Inflammatory macrophage treated with lipopolysaccharide for 4 hours (primary cell): ENCODE measurements at regions not wholly inside any gene's neighbourhood (a gene's known extent, or its start where the extent isn't known, plus 50 kb on each side); places are given as distances from the start of the nearest gene placed in this dataset.

ENCODE experiments used
- DNase-seq: peaks from one replicate; pipeline ENCODE4 v3.0.0-alpha.2; 2020

DNA sequence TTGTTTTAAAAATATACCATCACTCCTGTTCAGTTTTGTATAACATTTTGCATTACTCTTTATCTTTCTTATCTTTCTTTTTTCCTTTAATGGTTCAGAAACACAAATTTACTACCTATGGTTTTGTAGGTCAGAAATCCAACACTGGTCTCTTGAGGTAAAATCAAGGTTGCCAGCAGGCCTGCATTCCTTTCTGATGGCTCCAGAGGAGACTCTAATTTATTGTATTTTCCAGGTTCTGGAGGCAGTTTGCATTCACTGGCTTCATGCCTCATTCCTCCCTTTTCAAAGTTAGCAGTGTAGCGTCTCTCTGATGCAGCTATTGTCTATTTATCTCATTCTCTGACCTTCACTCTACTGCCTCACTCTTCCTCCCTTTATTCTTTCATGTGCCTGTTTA is 767.4 kb downstream of the SLITRK6 start:
- no peak for DNase-seq

GRCh38 chr13:85028035-85028434 is 771.2 kb downstream of the SLITRK6 start:
- DNase-seq = no peak

GRCh38 chr13:85019121-85019520 is 780.1 kb downstream of the SLITRK6 start:
- no peak for DNase-seq

GRCh38 chr13:85013006-85013405 is 786.2 kb downstream of the SLITRK6 start:
- DNase-seq = no peak

GRCh38 chr13:85009447-85009846 is 789.8 kb downstream of the SLITRK6 start:
- no peak for DNase-seq

DNA sequence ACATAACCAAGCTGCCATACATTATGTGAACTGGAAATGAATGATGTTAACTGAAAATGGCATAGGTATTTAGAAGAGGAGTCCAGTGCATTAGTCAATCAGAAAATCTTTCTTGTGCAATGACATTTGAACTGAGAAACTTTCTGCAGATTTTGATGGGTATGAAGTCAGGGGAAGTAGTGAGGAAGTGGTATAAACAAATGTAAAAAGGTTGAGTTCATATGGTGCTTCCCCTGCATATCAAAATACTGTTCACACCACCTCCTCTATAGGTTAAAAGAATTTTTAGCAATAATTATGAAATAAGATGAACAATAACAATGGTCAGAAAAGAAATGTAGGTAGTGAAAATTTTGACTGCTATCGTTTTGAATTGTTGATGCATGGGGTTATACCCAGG is 800.0 kb downstream of the SLITRK6 start:
- DNase-seq = no peak

- DNase-seq = no peak
Measured at GRCh38 chr13:84998681-84999080, 800.5 kb downstream of the SLITRK6 start.

- no peak for DNase-seq
Measured at GRCh38 chr13:84997858-84998257, 801.4 kb downstream of the SLITRK6 start.

- DNase-seq = no peak
Measured at GRCh38 chr13:84994582-84994981, 804.6 kb downstream of the SLITRK6 start.

- no peak for DNase-seq
Measured at GRCh38 chr13:84985860-84986259, 813.4 kb downstream of the SLITRK6 start.

GRCh38 chr13:84983321-84983720 is 815.9 kb downstream of the SLITRK6 start:
- no peak for DNase-seq

DNA sequence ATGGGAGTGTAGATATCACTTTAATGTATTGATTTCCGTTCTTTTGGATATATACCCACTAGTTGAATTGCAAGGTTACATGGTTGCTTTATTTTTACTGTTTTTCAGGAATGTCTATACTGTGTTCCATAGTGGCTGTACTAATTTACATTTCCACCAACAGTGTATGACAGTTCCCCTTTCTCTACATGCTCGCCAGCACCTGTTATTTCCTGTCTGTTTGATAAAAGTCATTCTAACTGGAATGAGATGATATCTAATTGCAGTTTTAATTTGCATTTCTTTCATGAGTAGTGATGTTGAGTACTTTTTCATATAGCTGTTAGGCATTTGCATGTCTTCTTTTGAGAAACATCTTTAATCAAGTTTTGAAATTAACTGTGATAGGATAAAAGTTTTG is 818.6 kb downstream of the SLITRK6 start:
- no peak for DNase-seq

DNA sequence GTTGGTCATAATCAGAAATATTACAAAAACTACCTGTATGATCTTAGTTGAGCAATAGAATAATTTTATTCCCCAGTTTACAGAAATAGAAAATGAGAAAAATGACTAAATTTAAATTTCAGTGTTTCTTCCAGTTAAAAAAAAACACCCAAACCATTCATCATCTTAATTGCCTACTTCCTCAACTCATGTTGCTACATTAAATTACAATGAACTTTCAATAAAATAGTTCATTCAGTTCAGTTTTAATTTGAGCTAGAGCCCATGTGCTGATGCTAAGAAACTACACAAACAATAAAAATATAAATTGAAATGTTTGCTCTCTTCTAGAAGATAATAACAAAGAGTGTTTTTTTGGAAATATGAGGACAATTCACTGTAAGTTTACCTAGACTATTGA is 820.4 kb downstream of the SLITRK6 start:
- DNase-seq = no peak

DNA sequence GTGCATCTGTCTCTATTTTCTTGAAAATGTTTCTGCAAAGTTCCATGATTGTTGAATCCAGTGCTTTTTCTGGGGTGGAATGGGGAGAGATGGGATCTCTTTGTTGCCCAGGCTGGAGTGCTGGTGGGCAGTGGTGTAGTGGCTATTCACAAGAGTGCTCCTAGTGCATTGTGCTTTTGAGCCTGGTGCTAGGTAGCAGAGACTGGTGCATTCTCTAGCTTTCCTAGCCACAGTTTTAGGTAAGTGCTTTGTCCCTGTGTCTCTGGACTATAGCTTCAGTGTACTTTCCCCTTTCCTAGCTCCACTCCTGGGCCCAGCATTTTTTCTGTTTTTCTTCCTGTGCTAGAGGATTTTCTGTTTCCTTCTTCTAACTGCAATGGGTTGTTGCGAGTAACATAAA is 825.6 kb downstream of the SLITRK6 start:
- DNase-seq = no peak

GRCh38 chr13:84972907-84973306 is 826.3 kb downstream of the SLITRK6 start:
- DNase-seq = no peak

DNA sequence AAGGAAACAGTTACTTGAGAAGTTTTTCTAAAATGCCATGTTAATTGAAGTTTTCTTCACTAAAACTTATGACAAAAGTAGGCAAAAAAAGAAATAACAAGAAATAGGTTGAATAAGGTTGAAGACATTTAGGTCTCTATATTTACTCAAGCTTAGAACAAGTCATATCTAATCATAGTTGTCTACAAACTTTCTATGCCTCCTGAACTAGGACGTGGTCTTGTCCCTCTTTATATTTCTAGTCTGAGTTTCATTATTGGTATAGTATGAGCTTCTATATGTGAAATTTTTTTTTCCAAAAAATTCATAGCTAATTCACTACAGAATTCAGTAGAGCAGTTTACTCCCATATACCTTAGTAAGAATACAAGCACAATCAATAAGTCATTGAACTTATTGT is 836.4 kb downstream of the SLITRK6 start:
- DNase-seq = no peak

GRCh38 chr13:84962141-84962750 is 837.0 kb downstream of the SLITRK6 start:
- no peak for DNase-seq

- no peak for DNase-seq
Measured at GRCh38 chr13:84961023-84961422, 838.2 kb downstream of the SLITRK6 start.

DNA sequence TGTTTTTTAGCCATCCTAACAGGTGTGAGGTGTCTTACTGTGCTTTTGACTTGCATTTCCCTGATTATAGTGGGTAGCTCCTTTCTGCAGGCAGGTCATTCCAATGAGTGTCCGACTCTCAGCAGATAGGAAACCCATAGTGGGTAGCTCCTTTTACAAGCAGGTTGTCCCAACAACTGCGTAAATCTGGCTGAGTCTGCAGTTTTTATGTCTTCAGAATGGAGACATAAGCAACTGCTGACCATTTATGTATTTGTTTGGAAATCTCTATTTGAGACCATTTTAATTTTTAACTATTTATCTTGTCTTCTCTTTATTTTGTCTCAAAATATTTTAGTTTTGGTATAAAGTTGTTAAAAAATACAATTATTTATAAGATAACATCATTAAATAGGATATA is 839.4 kb downstream of the SLITRK6 start:
- no peak for DNase-seq

DNA sequence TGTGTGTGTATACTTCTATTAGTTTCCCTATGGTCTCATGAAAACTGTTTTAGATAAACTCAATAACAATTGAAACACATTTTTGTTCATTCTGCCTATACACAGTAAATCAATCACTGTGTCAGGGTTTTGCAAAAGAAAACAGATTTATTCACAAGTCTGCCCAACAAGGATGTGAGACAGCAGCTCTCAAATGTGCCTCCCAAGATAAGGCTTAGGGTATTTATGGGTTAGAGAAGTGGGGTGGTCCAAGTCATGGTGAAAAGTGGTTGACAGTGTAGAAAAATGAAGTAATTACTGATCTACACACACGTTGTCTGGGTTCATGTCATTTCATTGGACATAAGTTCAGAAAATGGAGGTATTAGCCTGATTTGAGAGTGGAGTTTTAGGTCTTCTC is 844.6 kb downstream of the SLITRK6 start:
- DNase-seq = no peak

DNA sequence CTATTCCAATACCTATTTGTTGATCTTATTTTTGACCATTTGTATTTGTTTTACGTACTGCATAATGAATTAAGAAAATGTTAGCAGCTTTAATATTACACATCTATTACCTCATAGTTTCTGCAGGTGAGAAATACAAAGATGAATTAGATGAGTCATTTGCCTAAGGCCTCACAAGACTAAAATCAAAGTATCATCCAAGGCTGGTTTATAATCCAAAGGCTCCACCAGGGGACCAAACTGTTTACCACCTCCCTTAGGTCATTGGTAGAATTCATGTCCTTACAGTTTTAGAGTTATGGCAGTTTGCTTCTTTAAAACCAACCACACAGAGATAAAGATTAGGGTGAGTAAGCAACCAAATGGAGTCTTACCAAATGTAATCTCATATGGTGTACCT is 848.1 kb downstream of the SLITRK6 start:
- DNase-seq = no peak

GRCh38 chr13:84946192-84946591 is 853.0 kb downstream of the SLITRK6 start:
- DNase-seq = peak; percentile 32

- no peak for DNase-seq
Measured at GRCh38 chr13:84940798-84941197, 858.4 kb downstream of the SLITRK6 start.

DNA sequence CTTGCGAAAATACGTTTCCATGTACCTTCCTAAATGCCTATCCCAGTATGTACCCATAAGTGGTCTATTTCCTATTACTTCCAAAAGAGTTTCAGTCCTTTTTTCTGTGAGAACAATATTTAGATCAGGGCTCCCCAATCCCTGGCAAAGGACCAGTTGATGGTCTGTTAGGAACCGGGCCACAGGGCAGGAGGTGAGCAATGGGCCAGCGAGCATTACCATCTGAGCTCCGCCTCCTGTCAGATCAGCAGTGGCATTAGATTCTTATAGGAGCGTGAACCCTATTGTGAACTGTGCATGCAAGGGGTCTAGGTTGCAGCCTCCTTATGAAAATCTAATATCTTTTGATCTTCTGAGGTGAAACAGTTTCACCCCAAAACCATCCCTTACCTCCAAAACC is 859.1 kb downstream of the SLITRK6 start:
- DNase-seq = no peak

DNA sequence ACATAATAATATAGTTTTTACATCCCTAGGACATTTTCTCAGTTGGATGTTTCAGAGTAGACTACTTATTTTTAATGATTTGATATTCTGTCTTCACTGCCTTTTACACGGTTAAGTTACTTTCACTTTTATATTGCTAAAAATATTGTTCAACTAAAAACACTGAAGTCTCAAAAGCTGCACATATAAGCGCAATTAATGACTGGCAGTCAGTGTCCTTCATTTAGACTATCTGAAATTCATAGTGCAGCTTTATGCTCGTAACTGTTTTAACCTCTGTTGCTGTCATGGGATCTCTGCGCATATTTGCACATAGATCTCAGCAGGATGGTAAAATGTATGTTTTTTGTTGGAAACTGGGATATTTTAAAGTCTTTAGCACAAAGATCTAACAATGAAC is 864.3 kb downstream of the SLITRK6 start:
- DNase-seq = no peak

- no peak for DNase-seq
Measured at GRCh38 chr13:84933797-84934196, 865.4 kb downstream of the SLITRK6 start.
